ENCODE measurements at regions not wholly inside any gene's neighbourhood (a gene's known extent, or its start where the extent isn't known, plus 50 kb on each side); places are given as distances from the start of the nearest gene placed in this dataset.

DNA sequence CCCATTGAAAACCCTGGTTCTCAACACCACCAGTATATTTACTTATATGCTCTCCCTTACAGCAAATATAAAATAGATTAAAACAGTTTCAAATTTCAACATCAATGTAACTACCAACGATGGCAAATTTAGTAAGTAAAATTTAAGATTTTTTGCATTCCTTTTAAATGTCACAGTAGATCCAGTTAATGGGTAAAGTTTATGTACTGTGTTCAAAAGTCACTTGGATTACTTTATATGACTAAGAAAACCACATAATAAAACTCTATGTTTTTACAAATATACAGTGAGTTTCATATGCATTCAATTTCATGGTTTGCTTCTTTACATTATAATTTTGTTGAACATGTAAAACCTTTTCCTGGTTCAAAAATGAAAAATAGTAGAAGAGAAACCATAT, 364.6 kb downstream of the AASDHPPT start:
- Histone ChIP-seq H2BK12ac (ENCODE audit: insufficient read length, low read depth, low read length) (no peak overlapping the region), H3K79me2 (ENCODE audit: insufficient read depth, low read length) (no peaks in the 10 kb centered on the region), H3K56ac (ENCODE audit: insufficient read length, low read depth, low read length) (no peak overlapping the region), H3K23ac (ENCODE audit: insufficient read length, low read depth, low read length) (no peak overlapping the region), H3K14ac (ENCODE audit: insufficient read depth, low read length) (no peak overlapping the region), H3K4me1 (ENCODE audit: insufficient read depth, low read length) (no peaks in the 10 kb centered on the region), H2BK120ac (ENCODE audit: low read depth, low read length, poor library complexity, severe bottlenecking) (no peak overlapping the region), H2BK5ac (ENCODE audit: insufficient read length, low read length) (no peak overlapping the region), H4K8ac (replicated peaks; ENCODE audit: insufficient read length, low read depth, low read length) (no peak overlapping the region), H2BK20ac (ENCODE audit: low read depth, low read length, poor library complexity, severe bottlenecking) (no peak overlapping the region), H2AFZ (ENCODE audit: low read length) (no peak overlapping the region), H4K91ac (ENCODE audit: insufficient read length, low read depth, low read length) (no peak overlapping the region), H3K4me2 (ENCODE audit: insufficient read depth, insufficient read length, low read length) (no peak overlapping the region), H2BK15ac (ENCODE audit: low read depth, low read length) (no peak overlapping the region), H3K79me1 (ENCODE audit: insufficient read depth, low read depth, low read length, poor library complexity, severe bottlenecking) (no peaks in the 10 kb centered on the region), H3K27me3 (ENCODE audit: insufficient read depth, low read length) (no peaks in the 10 kb centered on the region), H4K5ac (ENCODE audit: insufficient read length, low read depth, low read length) (no peak overlapping the region), H3K9me3 (ENCODE audit: control insufficient read depth, low read depth, low read length) (no peaks in the 10 kb centered on the region), H3K9ac (ENCODE audit: extremely low read depth, insufficient read length, low read length) (no peak overlapping the region), H2AK5ac (ENCODE audit: insufficient read length, low read length) (no peak overlapping the region), H3K4ac (ENCODE audit: low read depth, low read length) (no peak overlapping the region), H3K18ac (ENCODE audit: insufficient read length, low read depth, low read length) (no peak overlapping the region), H3K23me2 (ENCODE audit: insufficient read length, low read depth, low read length, poor library complexity, severe bottlenecking) (no peaks in the 10 kb centered on the region), H3T11ph (ENCODE audit: low read length) (no peak overlapping the region), H3K27ac (ENCODE audit: insufficient read length, low read depth, low read length) (no peak overlapping the region), H4K20me1 (ENCODE audit: control insufficient read depth, insufficient read depth, insufficient read length) (no peaks in the 10 kb centered on the region)
- TF ChIP-seq, protein P1, sequence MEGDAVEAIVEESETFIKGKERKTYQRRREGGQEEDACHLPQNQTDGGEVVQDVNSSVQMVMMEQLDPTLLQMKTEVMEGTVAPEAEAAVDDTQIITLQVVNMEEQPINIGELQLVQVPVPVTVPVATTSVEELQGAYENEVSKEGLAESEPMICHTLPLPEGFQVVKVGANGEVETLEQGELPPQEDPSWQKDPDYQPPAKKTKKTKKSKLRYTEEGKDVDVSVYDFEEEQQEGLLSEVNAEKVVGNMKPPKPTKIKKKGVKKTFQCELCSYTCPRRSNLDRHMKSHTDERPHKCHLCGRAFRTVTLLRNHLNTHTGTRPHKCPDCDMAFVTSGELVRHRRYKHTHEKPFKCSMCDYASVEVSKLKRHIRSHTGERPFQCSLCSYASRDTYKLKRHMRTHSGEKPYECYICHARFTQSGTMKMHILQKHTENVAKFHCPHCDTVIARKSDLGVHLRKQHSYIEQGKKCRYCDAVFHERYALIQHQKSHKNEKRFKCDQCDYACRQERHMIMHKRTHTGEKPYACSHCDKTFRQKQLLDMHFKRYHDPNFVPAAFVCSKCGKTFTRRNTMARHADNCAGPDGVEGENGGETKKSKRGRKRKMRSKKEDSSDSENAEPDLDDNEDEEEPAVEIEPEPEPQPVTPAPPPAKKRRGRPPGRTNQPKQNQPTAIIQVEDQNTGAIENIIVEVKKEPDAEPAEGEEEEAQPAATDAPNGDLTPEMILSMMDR (conservative IDR thresholded peaks at IDR 0.05), result no peak
- WGBS (ENCODE audit: extremely low coverage, insufficient read length, low lambda C conversion rate), result no CpG with 5 or more reads among the region's 1 CpG
- Mint-ChIP-seq H3K27ac (no peak overlapping the region), H3K4me3 (no peak overlapping the region), H3K9me3 (no peaks in the 10 kb centered on the region), H3K27me3 (ENCODE audit: low read depth) (no peaks in the 10 kb centered on the region), H3K36me3 (ENCODE audit: insufficient read depth in 1 of 3, low read depth in 3 of 3) (no peaks in the 10 kb centered on the region), H3K4me1 (peaks cover 0 to 5% of the 10 kb centered on the region in 2 experiments; a peak in 1 of 4 replicates)
- DNase-seq, result no peak

Data from H9 (cell line).